ENCODE measurements at regions not wholly inside any gene's neighbourhood (a gene's known extent, or its start where the extent isn't known, plus 50 kb on each side); places are given as distances from the start of the nearest gene placed in this dataset.

DNA sequence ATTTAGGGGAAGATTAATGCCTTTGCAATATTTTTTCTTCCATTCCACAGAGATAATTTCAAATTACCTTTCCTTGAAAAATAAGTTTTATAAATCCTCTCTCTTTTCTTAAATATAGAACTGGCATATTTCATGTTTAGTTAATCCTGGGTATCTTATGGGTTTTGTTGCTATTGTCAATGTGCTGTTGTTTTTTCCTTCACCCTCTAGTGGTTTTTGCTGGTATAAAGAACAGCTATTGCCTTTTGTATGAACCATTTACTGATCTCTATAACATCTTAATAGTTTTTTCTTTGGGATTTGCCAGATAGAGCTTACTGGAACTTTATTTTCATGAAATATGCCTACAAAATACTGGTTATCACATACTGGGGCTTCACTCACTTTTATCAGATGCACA, 359.6 kb upstream of the DPPA4 start:
- TF ChIP-seq, protein P1, sequence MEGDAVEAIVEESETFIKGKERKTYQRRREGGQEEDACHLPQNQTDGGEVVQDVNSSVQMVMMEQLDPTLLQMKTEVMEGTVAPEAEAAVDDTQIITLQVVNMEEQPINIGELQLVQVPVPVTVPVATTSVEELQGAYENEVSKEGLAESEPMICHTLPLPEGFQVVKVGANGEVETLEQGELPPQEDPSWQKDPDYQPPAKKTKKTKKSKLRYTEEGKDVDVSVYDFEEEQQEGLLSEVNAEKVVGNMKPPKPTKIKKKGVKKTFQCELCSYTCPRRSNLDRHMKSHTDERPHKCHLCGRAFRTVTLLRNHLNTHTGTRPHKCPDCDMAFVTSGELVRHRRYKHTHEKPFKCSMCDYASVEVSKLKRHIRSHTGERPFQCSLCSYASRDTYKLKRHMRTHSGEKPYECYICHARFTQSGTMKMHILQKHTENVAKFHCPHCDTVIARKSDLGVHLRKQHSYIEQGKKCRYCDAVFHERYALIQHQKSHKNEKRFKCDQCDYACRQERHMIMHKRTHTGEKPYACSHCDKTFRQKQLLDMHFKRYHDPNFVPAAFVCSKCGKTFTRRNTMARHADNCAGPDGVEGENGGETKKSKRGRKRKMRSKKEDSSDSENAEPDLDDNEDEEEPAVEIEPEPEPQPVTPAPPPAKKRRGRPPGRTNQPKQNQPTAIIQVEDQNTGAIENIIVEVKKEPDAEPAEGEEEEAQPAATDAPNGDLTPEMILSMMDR (conservative IDR thresholded peaks at IDR 0.05; ENCODE audit: low read length) = no peak
- no peak for TF ChIP-seq EZH2phosphoT487 (IDR thresholded peaks at IDR 0.05; ENCODE audit: borderline replicate concordance, low read depth, low read length)
